ENCODE measurements at regions not wholly inside any gene's neighbourhood (a gene's known extent, or its start where the extent isn't known, plus 50 kb on each side); places are given as distances from the start of the nearest gene placed in this dataset.

- Histone ChIP-seq H3K9me3 (no peaks in the 10 kb centered on the region), H3K36me3 (no peaks in the 10 kb centered on the region), H3K27ac (no peak overlapping the region), H3K27me3 (replicated peaks; ENCODE audit: insufficient read depth) (no peaks in the 10 kb centered on the region), H3K4me3 (no peak overlapping the region), H3K4me1 (replicated peaks) (no peaks in the 10 kb centered on the region)
- TF ChIP-seq CTCF (IDR thresholded peaks at IDR 0.05) = no peak
- TF ChIP-seq POLR2A (IDR thresholded peaks at IDR 0.05) = no peak
- TF ChIP-seq POLR2AphosphoS5 (IDR thresholded peaks at IDR 0.05) = no peak
- WGBS = 76% methylated on average over 1 of the region's 1 CpG
- intact Hi-C loops (cut with DNase I) = no loop called here
- no peak for DNase-seq (ENCODE audit: low spot score)
Observed at GRCh38 chr11:127966821-127967220, 620.5 kb downstream of the ETS1 start.

GRCh38 chr11:127965939-127966668 is 621.3 kb downstream of the ETS1 start:
- H3K27ac ChIP-seq = no peak overlapping the region
- H3K9me3 ChIP-seq = no peaks in the 10 kb centered on the region
- H3K27me3 ChIP-seq (replicated peaks; ENCODE audit: insufficient read depth) = no peaks in the 10 kb centered on the region
- TF ChIP-seq POLR2A (IDR thresholded peaks at IDR 0.05) (no peak), POLR2AphosphoS5 (IDR thresholded peaks at IDR 0.05) (no peak), CTCF (IDR thresholded peaks at IDR 0.05) (no peak)
- H3K4me1 ChIP-seq (replicated peaks) = no peaks in the 10 kb centered on the region
- DNase-seq (ENCODE audit: low spot score) = no peak
- no peaks in the 10 kb centered on the region for H3K36me3 ChIP-seq
- no peak overlapping the region for H3K4me3 ChIP-seq
- WGBS = 83% methylated on average over 2 of the region's 2 CpGs
- intact Hi-C loops (cut with DNase I) = no loop called here

- no peak for DNase-seq (ENCODE audit: low spot score)
- no peak for TF ChIP-seq CTCF (IDR thresholded peaks at IDR 0.05)
- TF ChIP-seq POLR2A (IDR thresholded peaks at IDR 0.05) = no peak
- TF ChIP-seq POLR2AphosphoS5 (IDR thresholded peaks at IDR 0.05) = no peak
- no peaks in the 10 kb centered on the region for H3K27me3 ChIP-seq (replicated peaks; ENCODE audit: insufficient read depth)
- no peak overlapping the region for H3K4me3 ChIP-seq
- WGBS = 50% methylated on average over 1 of the region's 1 CpG
- no peaks in the 10 kb centered on the region for H3K36me3 ChIP-seq
- no peaks in the 10 kb centered on the region for H3K9me3 ChIP-seq
- H3K4me1 ChIP-seq (replicated peaks) = no peaks in the 10 kb centered on the region
- H3K27ac ChIP-seq = no peak overlapping the region
- intact Hi-C loops (cut with DNase I) = no loop called here
Observed at GRCh38 chr11:127962416-127962815, 624.9 kb downstream of the ETS1 start.

GRCh38 chr11:127950162-127950561 is 637.2 kb downstream of the ETS1 start:
- no peaks in the 10 kb centered on the region for H3K9me3 ChIP-seq
- WGBS = 70% methylated on average over 2 of the region's 2 CpGs
- DNase-seq (ENCODE audit: low spot score) = no peak
- intact Hi-C loops (cut with DNase I) = no loop called here
- TF ChIP-seq POLR2A (IDR thresholded peaks at IDR 0.05) = no peak
- TF ChIP-seq POLR2AphosphoS5 (IDR thresholded peaks at IDR 0.05) = no peak
- no peak for TF ChIP-seq CTCF (IDR thresholded peaks at IDR 0.05)
- no peak overlapping the region for H3K4me3 ChIP-seq
- no peaks in the 10 kb centered on the region for H3K36me3 ChIP-seq
- no peaks in the 10 kb centered on the region for H3K27me3 ChIP-seq (replicated peaks; ENCODE audit: insufficient read depth)
- H3K27ac ChIP-seq = no peak overlapping the region
- no peaks in the 10 kb centered on the region for H3K4me1 ChIP-seq (replicated peaks)

GRCh38 chr11:127943763-127944162 is 643.6 kb downstream of the ETS1 start:
- Histone ChIP-seq H3K27ac (no peak overlapping the region), H3K4me3 (no peak overlapping the region), H3K27me3 (replicated peaks; ENCODE audit: insufficient read depth) (no peaks in the 10 kb centered on the region), H3K36me3 (no peaks in the 10 kb centered on the region), H3K4me1 (replicated peaks) (no peaks in the 10 kb centered on the region), H3K9me3 (no peaks in the 10 kb centered on the region)
- WGBS = 27% methylated on average over 4 of the region's 4 CpGs
- TF ChIP-seq POLR2AphosphoS5 (IDR thresholded peaks at IDR 0.05) = no peak
- no peak for DNase-seq (ENCODE audit: low spot score)
- intact Hi-C loops (cut with DNase I) = no loop called here

All from prostate gland (tissue), 2 donors.